HCT116 (cell line): ENCODE measurements at regions not wholly inside any gene's neighbourhood (a gene's known extent, or its start where the extent isn't known, plus 50 kb on each side); places are given as distances from the start of the nearest gene placed in this dataset.

ENCODE experiments used
- REST ChIP-seq: IDR thresholded peaks from 2 replicates; pipeline ENCODE4 v1.6.1; 2012; ENCODE audit warnings: low read depth
- ZNF274 ChIP-seq: fragments of 200-500 bp; sonication (Bioruptor generic); IDR thresholded peaks from 2 replicates; pipeline ENCODE4 v1.6.1; 2014; ENCODE audit warnings: mild to moderate bottlenecking, low read depth, low read length, inconsistent platforms

- TF ChIP-seq ZNF274 (no peak), REST (no peak)
Observed at GRCh38 chr1:232384171-232384883, 245.6 kb downstream of the SIPA1L2 start.
